ENCODE measurements at regions not wholly inside any gene's neighbourhood (a gene's known extent, or its start where the extent isn't known, plus 50 kb on each side); places are given as distances from the start of the nearest gene placed in this dataset.

DNA sequence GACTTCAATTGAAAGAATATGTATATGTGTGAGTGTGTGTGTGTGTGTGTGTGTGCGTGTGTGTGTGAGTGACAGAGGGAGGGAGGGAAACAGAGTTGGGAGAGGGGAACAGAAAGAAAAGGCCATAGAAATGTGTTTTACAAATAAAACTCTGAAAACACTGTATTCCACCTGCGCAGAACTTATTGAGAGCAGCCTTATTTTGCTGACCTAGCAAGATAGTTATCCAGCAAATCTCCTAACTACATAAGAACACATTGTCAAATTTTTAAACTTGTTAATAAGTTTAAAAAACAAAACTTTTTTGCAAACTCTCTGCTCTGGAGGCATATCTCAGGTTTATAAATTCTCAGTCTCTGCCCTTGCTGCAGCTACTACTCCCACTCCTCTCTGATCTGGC is 217.9 kb upstream of the NOCT start:
- H3K4me3 ChIP-seq = no peak overlapping the region
- no peaks in the 10 kb centered on the region for H3K9me3 ChIP-seq
- intact Hi-C loops (cut with DNase I) = no loop called here
- 88% methylated on average over 2 of the region's 2 CpGs for WGBS
- H3K36me3 ChIP-seq = no peaks in the 10 kb centered on the region
- no peaks in the 10 kb centered on the region for H3K27me3 ChIP-seq (replicated peaks; ENCODE audit: insufficient read depth)
- TF ChIP-seq POLR2AphosphoS5 (IDR thresholded peaks at IDR 0.05) (no peak), POLR2A (IDR thresholded peaks at IDR 0.05) (no peak)
- TF ChIP-seq, protein P1, sequence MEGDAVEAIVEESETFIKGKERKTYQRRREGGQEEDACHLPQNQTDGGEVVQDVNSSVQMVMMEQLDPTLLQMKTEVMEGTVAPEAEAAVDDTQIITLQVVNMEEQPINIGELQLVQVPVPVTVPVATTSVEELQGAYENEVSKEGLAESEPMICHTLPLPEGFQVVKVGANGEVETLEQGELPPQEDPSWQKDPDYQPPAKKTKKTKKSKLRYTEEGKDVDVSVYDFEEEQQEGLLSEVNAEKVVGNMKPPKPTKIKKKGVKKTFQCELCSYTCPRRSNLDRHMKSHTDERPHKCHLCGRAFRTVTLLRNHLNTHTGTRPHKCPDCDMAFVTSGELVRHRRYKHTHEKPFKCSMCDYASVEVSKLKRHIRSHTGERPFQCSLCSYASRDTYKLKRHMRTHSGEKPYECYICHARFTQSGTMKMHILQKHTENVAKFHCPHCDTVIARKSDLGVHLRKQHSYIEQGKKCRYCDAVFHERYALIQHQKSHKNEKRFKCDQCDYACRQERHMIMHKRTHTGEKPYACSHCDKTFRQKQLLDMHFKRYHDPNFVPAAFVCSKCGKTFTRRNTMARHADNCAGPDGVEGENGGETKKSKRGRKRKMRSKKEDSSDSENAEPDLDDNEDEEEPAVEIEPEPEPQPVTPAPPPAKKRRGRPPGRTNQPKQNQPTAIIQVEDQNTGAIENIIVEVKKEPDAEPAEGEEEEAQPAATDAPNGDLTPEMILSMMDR (IDR thresholded peaks at IDR 0.05) = no peak
- no peaks in the 10 kb centered on the region for H3K4me1 ChIP-seq (replicated peaks)
- no peak overlapping the region for H3K27ac ChIP-seq
- no peak for DNase-seq (ENCODE audit: low spot score)

DNA sequence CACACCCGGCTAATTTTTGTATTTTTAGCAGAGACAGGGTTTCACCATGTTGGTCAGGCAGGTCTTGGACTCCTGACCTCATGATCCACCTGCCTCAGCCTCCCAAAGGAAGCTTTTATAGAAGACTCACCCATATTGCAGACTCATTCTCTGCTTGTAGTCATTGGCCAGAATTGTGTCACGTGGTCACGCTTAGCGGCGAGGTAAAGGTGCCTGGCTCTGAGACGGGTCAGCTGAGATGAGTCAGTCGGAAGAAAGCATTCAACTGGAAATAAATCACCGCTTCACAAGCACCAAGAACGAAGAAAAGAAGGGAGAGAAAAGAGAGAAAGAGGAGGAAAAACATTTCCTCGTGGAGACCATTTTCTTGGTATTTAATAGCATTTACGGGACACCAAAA is 218.8 kb upstream of the NOCT start:
- no peaks in the 10 kb centered on the region for H3K27me3 ChIP-seq (replicated peaks; ENCODE audit: insufficient read depth)
- no peaks in the 10 kb centered on the region for H3K9me3 ChIP-seq
- no peak overlapping the region for H3K4me3 ChIP-seq
- intact Hi-C loops (cut with DNase I) = no loop called here
- no peak for DNase-seq (ENCODE audit: low spot score)
- H3K4me1 ChIP-seq (replicated peaks) = no peaks in the 10 kb centered on the region
- no peaks in the 10 kb centered on the region for H3K36me3 ChIP-seq
- WGBS = 78% methylated on average over 11 of the region's 11 CpGs
- no peak overlapping the region for H3K27ac ChIP-seq
- TF ChIP-seq POLR2AphosphoS5 (IDR thresholded peaks at IDR 0.05) (no peak), POLR2A (IDR thresholded peaks at IDR 0.05) (no peak)
- TF ChIP-seq, protein P1 (IDR thresholded peaks at IDR 0.05) = no peak

DNA sequence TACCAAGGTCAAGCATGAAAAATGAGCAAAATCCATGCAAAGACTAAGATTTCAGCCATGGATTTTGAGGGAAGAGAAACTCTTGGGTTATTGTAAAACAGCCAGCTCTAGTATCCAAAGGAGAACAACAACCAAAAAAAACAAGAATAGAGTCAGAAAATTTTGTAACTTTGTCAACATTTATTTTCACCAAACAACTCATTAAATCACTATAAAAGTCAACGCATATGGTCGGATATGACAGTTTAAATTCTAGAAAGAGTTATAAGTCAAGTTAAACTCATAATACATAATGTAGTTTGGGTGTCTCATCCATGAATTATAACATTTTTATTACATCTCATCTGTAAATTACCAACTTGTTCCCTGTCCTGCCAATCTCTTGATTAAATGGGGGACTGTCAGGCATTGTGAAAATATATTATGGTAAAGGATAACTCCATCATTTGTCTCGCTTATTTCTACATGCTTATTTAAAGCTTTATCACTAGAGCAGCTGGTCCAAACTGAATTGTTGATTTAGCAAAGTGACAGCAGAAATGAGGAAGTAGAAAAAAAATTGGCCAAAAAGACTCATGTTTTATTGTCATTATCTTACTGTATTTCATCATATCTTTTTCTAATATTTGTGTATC is 224.8 kb upstream of the NOCT start:
- no peak overlapping the region for H3K4me3 ChIP-seq
- no peaks in the 10 kb centered on the region for H3K27me3 ChIP-seq (replicated peaks; ENCODE audit: insufficient read depth)
- no peaks in the 10 kb centered on the region for H3K36me3 ChIP-seq
- no peaks in the 10 kb centered on the region for H3K9me3 ChIP-seq
- no peak for DNase-seq (ENCODE audit: low spot score)
- no peak overlapping the region for H3K27ac ChIP-seq
- no peaks in the 10 kb centered on the region for H3K4me1 ChIP-seq (replicated peaks)
- TF ChIP-seq, protein P1 (IDR thresholded peaks at IDR 0.05) = no peak
- no peak for TF ChIP-seq POLR2AphosphoS5 (IDR thresholded peaks at IDR 0.05)
- TF ChIP-seq POLR2A (IDR thresholded peaks at IDR 0.05) = no peak
- WGBS = 88% methylated on average over 3 of the region's 3 CpGs
- intact Hi-C loops (cut with DNase I) = no loop called here

DNA sequence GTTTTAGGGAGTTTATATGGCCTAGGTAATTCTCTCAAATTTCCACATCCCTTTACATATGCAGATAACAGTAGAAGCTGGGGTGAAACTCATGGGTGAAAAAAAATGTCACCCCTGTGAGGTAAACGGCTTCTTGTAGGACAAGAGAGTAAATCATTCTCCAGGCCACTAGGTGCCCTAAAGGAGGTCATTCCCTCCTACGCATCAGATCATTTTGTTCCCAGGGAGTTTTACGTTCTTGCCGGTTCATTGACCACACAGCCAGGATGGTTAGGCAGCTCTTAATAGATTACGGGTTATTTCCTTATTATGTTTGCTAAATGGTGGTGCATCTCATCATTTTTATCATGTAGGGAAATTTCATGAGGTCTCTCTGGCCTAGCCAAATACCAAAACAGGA is 225.8 kb upstream of the NOCT start:
- WGBS = 84% methylated on average over 5 of the region's 5 CpGs
- intact Hi-C loops (cut with DNase I) = no loop called here
- Histone ChIP-seq H3K4me3 (no peak overlapping the region), H3K9me3 (no peaks in the 10 kb centered on the region), H3K36me3 (no peaks in the 10 kb centered on the region), H3K4me1 (replicated peaks) (no peaks in the 10 kb centered on the region), H3K27me3 (replicated peaks; ENCODE audit: insufficient read depth) (no peaks in the 10 kb centered on the region), H3K27ac (no peak overlapping the region)
- no peak for DNase-seq (ENCODE audit: low spot score)
- TF ChIP-seq, protein P1 (IDR thresholded peaks at IDR 0.05) = no peak
- no peak for TF ChIP-seq POLR2A (IDR thresholded peaks at IDR 0.05)
- no peak for TF ChIP-seq POLR2AphosphoS5 (IDR thresholded peaks at IDR 0.05)

DNA sequence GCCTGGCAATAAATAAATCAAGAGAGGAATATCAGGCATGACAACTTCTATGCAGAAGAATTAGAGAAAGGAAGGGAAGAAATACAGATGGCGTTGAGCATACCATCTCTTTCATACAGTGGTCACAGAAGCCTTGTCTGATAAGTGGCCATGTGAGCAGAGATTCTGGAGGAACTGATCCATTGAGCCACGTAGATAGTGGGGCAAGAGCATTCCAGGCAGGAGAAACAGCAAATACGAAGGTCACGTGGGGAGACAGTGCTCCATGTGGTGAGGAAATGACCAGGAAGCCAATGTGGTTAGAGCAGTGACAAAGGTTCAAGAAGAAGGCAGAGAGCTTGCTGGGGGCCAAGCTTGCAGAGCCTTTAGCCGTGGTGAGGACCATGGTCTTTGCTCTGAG is 226.7 kb upstream of the NOCT start:
- Histone ChIP-seq H3K4me3 (no peak overlapping the region), H3K9me3 (no peaks in the 10 kb centered on the region), H3K27me3 (replicated peaks; ENCODE audit: insufficient read depth) (no peaks in the 10 kb centered on the region), H3K36me3 (no peaks in the 10 kb centered on the region), H3K4me1 (replicated peaks) (no peaks in the 10 kb centered on the region), H3K27ac (no peak overlapping the region)
- DNase-seq (ENCODE audit: low spot score) = no peak
- intact Hi-C loops (cut with DNase I) = no loop called here
- WGBS = 86% methylated on average over 5 of the region's 5 CpGs
- TF ChIP-seq, protein P1 (IDR thresholded peaks at IDR 0.05) = no peak
- no peak for TF ChIP-seq POLR2A (IDR thresholded peaks at IDR 0.05)
- no peak for TF ChIP-seq POLR2AphosphoS5 (IDR thresholded peaks at IDR 0.05)
